GM18517 (cell line): ENCODE measurements at regions not wholly inside any gene's neighbourhood (a gene's known extent, or its start where the extent isn't known, plus 50 kb on each side); places are given as distances from the start of the nearest gene placed in this dataset.
"Not testable (repeated sequence)": the region's sequence is repeated elsewhere in the genome, so short reads cannot be mapped to it uniquely, and the experiment has no call there.

Experiments used
- ATAC-seq: cut with Tn5 transposase; IDR thresholded peaks from one replicate; pipeline ENCODE4 v1.9.1; 2021; ENCODE audit warnings: mild to moderate bottlenecking, moderate library complexity; ENCODE audit not compliant: unreplicated experiment

GRCh38 chr6:40888456-40888990 is 150.5 kb downstream of the UNC5CL start:
- ATAC-seq, result no peak

- no peak for ATAC-seq
Measured at GRCh38 chr6:40887792-40888340, 151.2 kb downstream of the UNC5CL start.

GRCh38 chr6:40887079-40887791 is 151.8 kb downstream of the UNC5CL start:
- ATAC-seq, result no peak

DNA sequence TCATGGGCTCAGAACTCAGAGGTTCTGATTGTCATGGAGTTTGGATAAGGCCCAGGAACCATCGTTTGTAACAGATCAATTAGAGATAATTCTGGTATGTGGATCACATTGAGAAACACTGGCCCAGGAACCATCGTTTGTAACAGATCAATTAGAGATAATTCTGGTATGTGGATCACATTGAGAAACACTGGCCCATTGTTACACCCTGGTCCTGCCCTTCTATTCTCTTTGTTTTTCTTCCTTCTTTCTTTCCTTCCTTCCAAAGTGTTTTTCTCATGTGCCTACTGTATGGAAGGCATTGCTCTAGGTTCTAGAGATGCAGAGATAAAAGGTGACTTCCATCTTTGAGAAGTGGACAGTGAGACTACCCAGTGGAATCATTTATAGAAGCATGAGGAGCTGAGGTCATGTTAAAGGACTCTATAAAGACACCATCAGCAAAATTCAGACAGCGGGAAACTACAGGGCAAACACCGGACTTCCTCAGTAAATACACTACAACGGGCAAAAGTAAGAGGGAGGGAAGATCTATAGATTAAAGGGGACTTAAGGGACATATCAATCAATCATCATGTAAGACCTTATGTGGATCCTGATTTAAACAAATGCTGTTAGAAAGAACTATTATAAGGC is 153.8 kb downstream of the UNC5CL start:
- no peak for ATAC-seq

GRCh38 chr6:40882323-40882997 is 156.6 kb downstream of the UNC5CL start:
- ATAC-seq, result no peak

DNA sequence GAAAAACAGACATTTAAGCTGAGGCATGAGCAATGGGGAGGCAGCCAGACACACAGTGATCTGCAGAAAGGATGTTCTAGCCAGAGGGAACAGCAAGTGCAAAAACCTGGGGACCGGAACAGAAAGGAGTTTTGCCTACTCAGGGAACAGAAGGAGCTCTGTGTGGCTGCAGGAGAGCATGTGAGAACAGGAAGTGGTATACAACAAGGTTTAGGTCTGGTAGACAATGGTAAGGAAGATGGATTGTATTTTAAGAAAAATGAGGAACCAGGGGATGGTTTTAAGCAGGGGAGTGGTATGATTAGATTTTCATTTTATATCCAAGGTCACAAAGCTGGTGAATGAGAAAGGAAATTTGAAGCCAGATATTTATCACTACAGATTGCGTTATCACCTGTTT is 157.5 kb downstream of the UNC5CL start:
- ATAC-seq, result no peak

GRCh38 chr6:40880906-40881305 is 158.1 kb downstream of the UNC5CL start:
- no peak for ATAC-seq

GRCh38 chr6:40879169-40879568 is 159.9 kb downstream of the UNC5CL start:
- ATAC-seq, result no peak

GRCh38 chr6:40877362-40877761 is 161.7 kb downstream of the UNC5CL start:
- no peak for ATAC-seq

DNA sequence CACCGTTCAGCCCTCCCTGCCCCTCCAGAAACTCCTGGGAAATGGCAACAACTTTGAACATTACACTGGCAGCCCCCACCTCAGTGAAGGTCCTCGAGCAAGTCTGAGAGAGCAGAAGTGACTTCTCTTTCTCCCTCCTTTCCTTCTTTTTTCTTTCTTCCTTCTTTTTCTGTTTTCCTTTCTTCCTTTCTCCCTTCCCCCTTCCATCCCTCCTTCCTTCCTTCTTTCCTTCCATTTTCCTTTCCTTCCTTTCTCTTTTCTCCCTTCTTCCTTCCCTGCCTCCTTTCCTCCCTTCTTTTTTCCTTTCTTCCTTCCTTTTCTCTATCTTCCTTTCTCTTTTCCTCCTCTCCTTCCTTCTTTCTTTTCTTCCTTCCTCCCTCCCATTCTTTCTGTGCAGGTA is 162.7 kb downstream of the UNC5CL start:
- no peak for ATAC-seq

GRCh38 chr6:40874495-40874894 is 164.5 kb downstream of the UNC5CL start:
- no peak for ATAC-seq

DNA sequence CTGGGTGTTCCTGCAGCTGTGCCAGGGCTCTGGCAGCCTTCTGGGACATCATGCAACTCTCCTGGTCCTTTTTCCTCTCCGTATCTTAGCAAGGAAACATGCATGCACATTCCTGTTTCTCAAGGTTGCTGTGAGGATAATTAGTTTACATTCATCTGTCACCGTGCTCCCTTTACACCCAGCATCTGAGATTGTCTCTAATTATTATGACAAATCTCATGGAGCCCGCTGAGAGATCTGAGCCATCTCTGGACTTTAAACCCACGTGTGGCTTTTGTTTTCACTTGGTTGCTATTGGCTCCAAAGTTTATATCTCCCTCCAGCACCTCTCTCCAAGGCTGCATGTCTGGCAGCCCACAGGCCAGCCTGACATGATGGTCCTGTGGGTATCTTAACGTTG is 167.6 kb downstream of the UNC5CL start:
- no peak for ATAC-seq

- not testable (repeated sequence) for ATAC-seq
Measured at GRCh38 chr6:40868089-40868865, 170.7 kb downstream of the UNC5CL start.

DNA sequence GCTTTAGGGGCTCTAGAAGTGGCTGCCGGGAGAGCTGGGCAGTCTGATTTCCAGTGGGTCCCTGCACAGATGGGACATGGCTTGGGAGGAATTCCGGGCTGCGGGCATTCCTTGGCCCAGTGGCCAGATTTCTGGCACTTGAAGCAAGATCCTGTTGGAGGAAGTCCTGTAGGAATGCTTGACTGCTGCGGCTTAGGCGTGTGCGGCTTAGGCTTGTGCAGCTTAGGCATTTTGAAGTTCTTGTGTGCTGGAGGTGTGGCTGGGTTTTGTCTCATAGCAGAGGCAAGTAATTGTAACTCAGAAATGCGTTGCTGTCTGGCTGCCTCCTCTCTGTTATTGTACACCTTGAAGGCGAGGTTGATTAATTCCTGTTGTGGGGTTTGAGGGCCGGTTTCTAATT is 171.5 kb downstream of the UNC5CL start:
- not testable (repeated sequence) for ATAC-seq

DNA sequence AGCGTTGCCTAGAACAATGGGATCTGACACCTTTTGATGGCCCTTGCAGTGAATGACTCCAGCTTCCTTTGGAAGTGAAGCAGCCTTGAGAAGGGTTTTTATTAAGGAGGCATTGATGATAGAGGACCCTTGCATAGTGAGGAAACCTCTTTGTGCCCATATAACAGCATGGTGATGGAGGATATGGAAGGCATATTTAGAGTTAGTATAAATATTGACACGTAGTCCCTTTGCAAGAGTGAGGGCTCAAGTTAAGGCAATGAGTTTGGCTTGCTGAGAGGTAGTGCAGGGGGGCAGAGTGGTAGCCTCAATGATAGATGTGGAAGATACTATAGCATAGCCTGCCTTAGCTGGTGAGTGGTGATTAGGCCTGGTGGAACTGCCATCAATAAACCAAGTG is 173.8 kb downstream of the UNC5CL start:
- ATAC-seq, result not testable (repeated sequence)

DNA sequence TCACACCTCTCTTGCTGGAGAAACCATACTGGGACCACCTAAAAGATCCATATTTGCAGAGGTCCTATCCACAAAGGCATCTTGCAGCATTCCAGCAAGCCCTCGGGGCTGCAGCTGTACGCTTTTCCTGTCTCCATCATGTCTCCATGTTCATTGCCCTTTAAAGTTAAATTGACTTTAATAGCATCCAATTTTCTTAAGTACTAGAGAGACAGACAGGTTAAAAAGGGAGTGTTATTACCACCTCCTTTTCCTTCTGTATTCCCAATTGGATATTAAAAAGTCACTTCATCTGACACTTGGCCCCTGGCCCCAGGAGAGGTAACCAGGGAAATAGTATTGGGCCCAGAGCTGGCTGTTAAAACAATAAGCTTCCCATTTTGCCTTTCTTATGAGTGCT is 178.6 kb downstream of the UNC5CL start:
- ATAC-seq, result no peak

DNA sequence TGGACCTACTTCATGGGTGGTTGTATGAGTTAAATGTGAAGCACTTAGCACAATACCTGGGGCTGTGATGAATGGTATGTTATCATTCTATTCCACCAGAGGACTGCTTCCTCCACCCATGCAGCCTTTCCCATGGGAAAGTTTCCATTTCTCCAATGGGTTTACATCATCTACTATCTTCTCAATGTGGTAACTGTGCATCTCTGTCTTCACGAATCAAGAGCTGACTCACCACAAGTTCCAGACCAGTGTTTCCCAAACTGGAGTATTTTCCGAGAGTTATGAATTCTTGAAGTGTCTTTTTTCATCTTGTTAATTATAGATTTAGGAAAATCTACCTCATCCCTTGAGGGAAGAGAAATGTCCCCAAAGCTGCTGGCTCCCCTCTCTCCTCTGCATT is 182.8 kb downstream of the UNC5CL start:
- ATAC-seq, result no peak

DNA sequence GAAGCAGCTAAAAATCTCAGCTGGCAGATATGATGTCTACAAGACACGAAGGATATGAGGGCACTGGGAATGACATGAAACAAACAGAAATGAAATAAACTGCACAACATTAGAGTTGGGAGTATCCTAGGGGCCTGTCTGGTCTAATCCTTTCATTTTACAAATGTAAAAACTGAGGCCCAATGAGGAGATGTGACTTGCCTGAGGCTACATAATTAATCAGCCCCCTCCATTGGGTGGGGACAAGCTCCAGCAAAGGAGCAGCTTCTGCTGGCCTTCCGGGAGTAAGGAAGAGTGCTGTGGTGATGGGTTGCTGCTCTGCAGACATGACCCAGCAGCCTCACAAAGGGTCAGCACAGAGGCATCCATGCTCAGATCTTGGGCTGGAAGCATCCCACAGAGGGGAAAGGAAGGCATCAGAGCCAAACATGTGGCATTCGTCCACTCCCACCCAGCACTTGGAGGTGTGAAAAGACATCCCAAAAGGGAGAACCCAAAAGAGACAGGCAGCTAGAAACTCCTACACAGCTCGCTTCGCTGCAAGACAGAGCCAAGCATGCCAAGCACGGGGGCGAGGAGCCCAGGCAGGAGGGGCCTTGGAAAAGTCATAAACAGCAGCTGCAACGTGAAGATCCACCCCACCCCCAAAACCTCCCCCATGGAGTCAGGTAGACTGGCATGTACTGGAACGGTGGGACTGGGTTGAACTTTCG is 183.7 kb downstream of the UNC5CL start:
- no peak for ATAC-seq

GRCh38 chr6:40854592-40854991 is 184.4 kb downstream of the UNC5CL start:
- ATAC-seq, result no peak

GRCh38 chr6:40852779-40853373 is 186.1 kb downstream of the UNC5CL start:
- ATAC-seq, result no peak
